Nephron progenitor cell (in vitro differentiated cells): ENCODE measurements at regions not wholly inside any gene's neighbourhood (a gene's known extent, or its start where the extent isn't known, plus 50 kb on each side); places are given as distances from the start of the nearest gene placed in this dataset.

Source experiments
- DNase-seq: peaks from one replicate; pipeline ENCODE4 v3.0.0; 2021
- H3K27ac Mint-ChIP-seq: 2 replicates; pipeline ENCODE4 v1.8.0; 2021; ENCODE audit warnings: mild to moderate bottlenecking, moderate library complexity, mixed read lengths
- H3K27me3 Mint-ChIP-seq: 2 replicates; pipeline ENCODE4 v1.8.0; 2021; ENCODE audit warnings: mild to moderate bottlenecking, low read depth, mixed read lengths; ENCODE audit not compliant: poor library complexity
- H3K36me3 Mint-ChIP-seq: 2 replicates; pipeline ENCODE4 v1.8.0; 2021; ENCODE audit warnings: low read depth, mixed read lengths
- H3K4me1 Mint-ChIP-seq: 2 replicates; pipeline ENCODE4 v1.8.0; 2021; ENCODE audit warnings: mixed read lengths
- H3K4me3 Mint-ChIP-seq: 2 replicates; pipeline ENCODE4 v1.8.0; 2021; ENCODE audit warnings: mild to moderate bottlenecking, moderate library complexity, mixed read lengths
- H3K9me3 Mint-ChIP-seq: 2 replicates; pipeline ENCODE4 v1.8.0; 2021; ENCODE audit warnings: mild to moderate bottlenecking, moderate library complexity, mixed read lengths
- TF ChIP-seq, protein P1 (sequence below): fragments of 200-600 bp; sonication (generic); IDR thresholded peaks from 2 replicates; pipeline ENCODE4 v1.5.0; 2021; ENCODE audit warnings: antibody characterized with exemption

DNA sequence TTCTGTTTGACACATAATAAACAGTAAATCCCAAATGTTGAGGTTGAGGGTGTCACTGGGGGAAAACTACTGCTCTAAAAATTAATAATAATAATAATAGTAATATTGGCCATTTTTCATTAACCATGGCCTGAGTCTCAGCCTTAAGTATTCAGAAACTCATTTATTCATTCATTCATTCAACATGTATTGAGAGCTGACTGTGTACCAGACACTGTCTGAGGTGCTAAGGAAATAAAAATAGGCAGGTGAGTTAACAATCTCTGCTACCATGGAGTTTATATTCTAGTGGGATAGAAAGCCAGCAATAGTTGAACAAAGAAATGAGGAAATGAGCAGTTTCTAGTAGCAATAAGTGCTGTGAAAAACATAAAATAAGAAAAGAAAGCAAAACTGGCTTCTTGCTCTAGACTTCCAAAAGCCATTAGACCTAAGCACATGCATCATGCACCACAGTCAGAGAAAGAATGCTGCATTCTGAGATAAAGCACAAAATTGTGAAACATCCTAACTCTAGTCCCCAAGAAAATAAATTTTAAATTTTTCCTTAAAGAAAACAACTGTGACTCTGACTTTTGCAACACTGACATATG lies 278.7 kb downstream of the RCHY1 start:
- Mint-ChIP-seq H3K4me1 (peaks cover 12% of the 10 kb centered on the region), H3K9me3 (peaks cover 24% of the 10 kb centered on the region), H3K27ac (no peak overlapping the region), H3K27me3 (peaks cover 3% of the 10 kb centered on the region), H3K4me3 (no peak overlapping the region), H3K36me3 (peaks cover 8% of the 10 kb centered on the region)
- DNase-seq = no peak
- TF ChIP-seq, protein P1, sequence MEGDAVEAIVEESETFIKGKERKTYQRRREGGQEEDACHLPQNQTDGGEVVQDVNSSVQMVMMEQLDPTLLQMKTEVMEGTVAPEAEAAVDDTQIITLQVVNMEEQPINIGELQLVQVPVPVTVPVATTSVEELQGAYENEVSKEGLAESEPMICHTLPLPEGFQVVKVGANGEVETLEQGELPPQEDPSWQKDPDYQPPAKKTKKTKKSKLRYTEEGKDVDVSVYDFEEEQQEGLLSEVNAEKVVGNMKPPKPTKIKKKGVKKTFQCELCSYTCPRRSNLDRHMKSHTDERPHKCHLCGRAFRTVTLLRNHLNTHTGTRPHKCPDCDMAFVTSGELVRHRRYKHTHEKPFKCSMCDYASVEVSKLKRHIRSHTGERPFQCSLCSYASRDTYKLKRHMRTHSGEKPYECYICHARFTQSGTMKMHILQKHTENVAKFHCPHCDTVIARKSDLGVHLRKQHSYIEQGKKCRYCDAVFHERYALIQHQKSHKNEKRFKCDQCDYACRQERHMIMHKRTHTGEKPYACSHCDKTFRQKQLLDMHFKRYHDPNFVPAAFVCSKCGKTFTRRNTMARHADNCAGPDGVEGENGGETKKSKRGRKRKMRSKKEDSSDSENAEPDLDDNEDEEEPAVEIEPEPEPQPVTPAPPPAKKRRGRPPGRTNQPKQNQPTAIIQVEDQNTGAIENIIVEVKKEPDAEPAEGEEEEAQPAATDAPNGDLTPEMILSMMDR = no peak

GRCh38 chr4:75232546-75232945 lies 281.7 kb downstream of the RCHY1 start:
- peaks cover 22% of the 10 kb centered on the region for H3K4me1 Mint-ChIP-seq
- peaks cover 3% of the 10 kb centered on the region for H3K27me3 Mint-ChIP-seq
- TF ChIP-seq, protein P1 = no peak
- H3K9me3 Mint-ChIP-seq = peaks cover 13% of the 10 kb centered on the region
- H3K4me3 Mint-ChIP-seq = no peak overlapping the region
- no peak overlapping the region for H3K27ac Mint-ChIP-seq
- no peak for DNase-seq
- H3K36me3 Mint-ChIP-seq = no peaks in the 10 kb centered on the region

DNA sequence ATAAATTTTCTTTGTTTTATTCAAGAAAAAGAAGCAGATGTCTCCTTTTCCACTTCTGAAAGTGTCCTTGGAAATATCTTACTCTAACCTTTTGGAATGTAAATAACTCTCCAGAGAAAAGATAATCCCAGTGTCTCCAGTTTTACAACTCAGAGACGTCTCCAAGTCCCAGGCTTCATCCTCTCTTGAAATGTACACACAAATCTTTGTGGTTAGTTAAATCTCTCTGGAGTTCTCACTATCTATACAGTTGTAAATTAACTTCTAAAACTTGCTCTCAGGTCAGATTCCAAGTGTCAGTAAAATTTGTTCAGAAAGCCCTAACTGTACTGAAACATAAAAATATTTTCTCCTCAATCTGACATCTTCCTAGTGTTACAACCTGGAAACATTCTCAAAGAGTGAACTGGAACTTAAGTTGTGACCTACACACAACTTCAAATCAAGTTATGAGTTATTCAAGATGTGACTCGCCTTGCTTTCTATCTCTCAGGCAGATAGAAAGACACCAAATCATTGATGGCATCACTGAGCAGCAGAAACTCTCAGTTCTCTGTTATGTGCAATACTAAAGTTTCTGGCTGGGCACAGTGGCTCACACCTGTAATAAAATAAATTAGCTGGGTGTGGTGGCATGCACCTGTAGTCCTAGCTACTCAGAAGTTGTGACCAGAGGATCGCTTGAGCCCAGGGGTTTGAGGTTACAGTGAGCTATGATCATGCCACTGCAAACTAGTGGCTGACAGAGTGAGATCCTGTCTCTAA lies 284.2 kb downstream of the RCHY1 start:
- Mint-ChIP-seq H3K27ac (no peak overlapping the region), H3K9me3 (peaks cover 24% of the 10 kb centered on the region), H3K36me3 (peaks cover 6% of the 10 kb centered on the region), H3K4me3 (no peak overlapping the region), H3K27me3 (peaks cover 3% of the 10 kb centered on the region), H3K4me1 (peaks cover 22% of the 10 kb centered on the region)
- DNase-seq = no peak
- TF ChIP-seq, protein P1 = no peak

DNA sequence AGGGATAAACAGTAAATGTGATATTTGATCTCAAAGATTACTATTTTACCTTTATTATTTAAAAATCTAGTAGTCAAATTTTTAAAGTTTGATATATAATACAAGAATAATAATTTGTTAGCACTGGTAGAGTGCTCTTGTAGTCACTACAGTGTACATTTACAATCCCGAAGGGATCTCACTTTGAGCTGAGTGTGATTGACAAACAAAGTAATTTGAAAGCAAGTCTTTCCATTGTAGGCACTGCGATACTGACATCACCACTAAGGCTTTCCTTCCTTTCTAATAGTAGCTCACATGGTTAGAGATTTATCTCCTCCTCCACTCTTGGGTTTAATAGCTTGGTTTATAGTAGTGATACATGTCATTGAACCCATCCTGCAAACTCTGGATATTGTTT lies 280.6 kb downstream of the PARM1 start:
- peaks cover 23% of the 10 kb centered on the region for H3K9me3 Mint-ChIP-seq
- TF ChIP-seq, protein P1 = no peak
- no peak overlapping the region for H3K27ac Mint-ChIP-seq
- no peak overlapping the region for H3K4me3 Mint-ChIP-seq
- H3K4me1 Mint-ChIP-seq = no peaks in the 10 kb centered on the region
- no peak for DNase-seq
- H3K36me3 Mint-ChIP-seq = no peaks in the 10 kb centered on the region
- no peaks in the 10 kb centered on the region for H3K27me3 Mint-ChIP-seq

DNA sequence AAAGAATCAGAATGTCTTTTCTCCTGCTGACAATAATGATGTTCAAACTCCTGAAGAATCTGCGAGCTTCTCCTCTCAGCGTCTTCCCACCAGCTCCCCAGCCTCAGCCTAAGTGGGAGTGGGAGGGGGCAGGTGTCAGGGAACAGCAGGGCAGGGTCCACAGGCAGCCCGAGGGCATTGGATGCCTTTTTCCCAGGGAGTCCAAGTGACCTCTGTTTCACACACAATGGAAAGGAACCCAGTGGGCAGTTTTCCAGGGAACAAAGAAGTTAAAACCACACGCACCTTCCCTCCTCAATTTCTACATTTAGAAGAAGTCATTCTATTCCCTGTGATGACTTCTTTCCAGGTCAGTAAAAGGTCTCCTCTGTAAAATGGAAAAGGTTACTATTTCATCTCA lies 278.5 kb downstream of the PARM1 start:
- H3K27me3 Mint-ChIP-seq = no peaks in the 10 kb centered on the region
- no peaks in the 10 kb centered on the region for H3K36me3 Mint-ChIP-seq
- no peak overlapping the region for H3K4me3 Mint-ChIP-seq
- H3K4me1 Mint-ChIP-seq = peaks cover 8% of the 10 kb centered on the region
- DNase-seq = no peak
- peaks cover 10% of the 10 kb centered on the region for H3K9me3 Mint-ChIP-seq
- no peak overlapping the region for H3K27ac Mint-ChIP-seq
- TF ChIP-seq, protein P1 = no peak

GRCh38 chr4:75207902-75208301 lies 275.0 kb downstream of the PARM1 start:
- peaks cover 18% of the 10 kb centered on the region for H3K4me1 Mint-ChIP-seq
- no peak for DNase-seq
- TF ChIP-seq, protein P1 = no peak
- peaks cover 4% of the 10 kb centered on the region for H3K36me3 Mint-ChIP-seq
- no peak overlapping the region for H3K27ac Mint-ChIP-seq
- H3K4me3 Mint-ChIP-seq = no peak overlapping the region
- H3K9me3 Mint-ChIP-seq = peaks cover 14% of the 10 kb centered on the region
- H3K27me3 Mint-ChIP-seq = no peaks in the 10 kb centered on the region
